ENCODE measurements at regions not wholly inside any gene's neighbourhood (a gene's known extent, or its start where the extent isn't known, plus 50 kb on each side); places are given as distances from the start of the nearest gene placed in this dataset.
"Not testable (repeated sequence)": the region's sequence is repeated elsewhere in the genome, so short reads cannot be mapped to it uniquely, and the experiment has no call there.

GRCh38 chr2:194100201-194100600 is 1556.8 kb upstream of the SLC39A10 start:
- FAIRE-seq: no peak
- DNase-seq (ENCODE audit: insufficient read length, low spot score): no peak

DNA sequence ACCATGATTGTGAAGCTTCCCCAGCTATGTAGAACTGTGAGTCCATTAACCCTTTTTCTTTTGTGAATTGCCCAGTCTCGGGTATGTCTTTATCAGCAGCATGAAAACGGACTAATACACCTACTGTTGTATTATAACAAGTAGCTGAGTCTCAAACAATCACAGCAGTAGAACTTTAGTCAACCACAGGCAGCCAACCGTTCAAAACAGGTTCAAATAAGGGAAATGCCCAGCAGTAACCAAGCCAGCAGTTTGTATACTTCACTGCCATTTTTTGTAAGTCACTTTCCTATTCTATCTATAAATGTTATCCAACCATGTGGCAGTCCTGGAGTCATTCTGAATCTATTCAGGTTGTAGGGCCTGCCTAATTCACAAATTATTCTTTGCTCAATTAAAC is 1560.6 kb upstream of the SLC39A10 start:
- DNase-seq (ENCODE audit: insufficient read length, low spot score) (no peak), FAIRE-seq (no peak)

DNA sequence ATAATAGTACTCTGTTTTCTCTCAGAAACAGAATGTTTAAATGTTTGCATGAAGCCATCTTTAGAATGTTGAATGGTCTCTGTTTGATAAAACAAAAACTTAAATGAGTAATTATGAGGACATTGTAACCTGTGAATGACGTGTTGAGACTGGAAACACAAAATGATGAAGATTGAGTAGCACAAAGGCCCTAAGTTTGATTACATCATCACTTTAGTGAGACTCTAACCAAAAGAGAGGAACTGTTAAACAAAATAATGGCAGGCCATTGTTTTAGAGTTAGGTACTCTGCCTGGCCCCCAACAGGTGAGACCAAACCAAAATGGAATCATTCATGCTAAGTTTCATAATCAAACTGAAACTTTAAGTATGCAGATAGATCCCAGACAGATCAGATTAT is 1561.7 kb upstream of the SLC39A10 start:
- FAIRE-seq (no peak), DNase-seq (ENCODE audit: insufficient read length, low spot score) (no peak)

- FAIRE-seq (no peak), DNase-seq (ENCODE audit: insufficient read length, low spot score) (no peak)
Observed at GRCh38 chr2:194090251-194090905, 1566.6 kb upstream of the SLC39A10 start.

GRCh38 chr2:194087089-194087958 is 1569.7 kb upstream of the SLC39A10 start:
- FAIRE-seq (no peak), DNase-seq (ENCODE audit: insufficient read length, low spot score) (no peak)

DNA sequence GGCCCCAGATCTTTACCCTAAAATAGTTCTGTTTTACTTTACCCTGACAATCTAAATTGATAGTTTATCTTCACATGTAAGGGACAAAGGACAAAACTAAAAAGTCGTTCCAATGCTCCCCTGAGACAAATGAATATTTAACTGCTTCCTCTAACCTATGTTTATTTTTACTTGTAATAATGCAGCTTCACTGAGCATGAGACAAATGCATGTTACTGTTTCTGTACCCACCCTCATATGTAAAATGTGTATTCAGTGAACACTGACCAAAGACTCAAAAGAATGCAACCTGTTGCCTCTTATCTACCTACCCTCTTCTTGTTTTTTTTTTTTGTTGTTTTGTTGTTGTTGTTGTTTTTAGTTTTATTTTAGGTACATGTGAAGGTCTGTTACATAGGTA is 1570.9 kb upstream of the SLC39A10 start:
- DNase-seq (ENCODE audit: insufficient read length, low spot score) (no peak), FAIRE-seq (no peak)

DNA sequence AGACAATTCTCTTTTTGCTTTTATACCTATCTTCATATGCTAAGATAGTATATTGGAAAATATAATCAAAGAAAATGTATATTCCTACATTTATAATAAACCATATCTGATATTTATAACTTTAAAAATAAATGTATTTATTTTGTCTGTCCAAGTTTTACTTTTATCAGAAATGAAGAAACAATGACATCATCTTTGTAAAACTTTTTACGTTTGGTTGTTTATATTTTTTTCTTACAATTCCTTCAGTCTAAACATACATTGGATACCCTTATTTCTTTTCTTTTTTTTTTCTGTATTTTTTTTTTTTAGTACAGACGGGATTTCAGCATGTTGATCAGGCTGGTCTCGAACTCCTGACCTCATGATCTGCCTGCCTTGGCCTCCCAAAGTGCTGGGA is 1577.0 kb upstream of the SLC39A10 start:
- no peak for DNase-seq (ENCODE audit: insufficient read length, low spot score)
- FAIRE-seq: no peak

DNA sequence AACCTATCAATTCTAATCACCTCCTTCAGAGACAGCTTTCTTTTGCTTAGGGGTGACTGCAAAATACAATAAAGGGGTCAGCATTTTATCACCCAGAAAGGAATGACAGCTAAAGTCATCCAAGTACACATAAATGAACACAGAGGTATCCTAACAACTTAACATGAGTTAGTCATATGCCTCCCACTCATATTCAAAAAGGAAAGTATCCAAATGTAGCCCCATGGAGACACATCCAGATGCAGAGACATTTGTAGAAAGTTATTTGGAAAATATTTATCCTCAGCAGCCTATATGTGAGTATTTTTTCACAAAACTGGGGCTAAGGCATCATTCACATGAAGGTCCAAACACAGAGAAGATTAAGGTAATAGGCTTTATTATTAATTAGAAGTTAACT is 1579.7 kb upstream of the SLC39A10 start:
- DNase-seq (ENCODE audit: insufficient read length, low spot score) (no peak), FAIRE-seq (no peak)

DNA sequence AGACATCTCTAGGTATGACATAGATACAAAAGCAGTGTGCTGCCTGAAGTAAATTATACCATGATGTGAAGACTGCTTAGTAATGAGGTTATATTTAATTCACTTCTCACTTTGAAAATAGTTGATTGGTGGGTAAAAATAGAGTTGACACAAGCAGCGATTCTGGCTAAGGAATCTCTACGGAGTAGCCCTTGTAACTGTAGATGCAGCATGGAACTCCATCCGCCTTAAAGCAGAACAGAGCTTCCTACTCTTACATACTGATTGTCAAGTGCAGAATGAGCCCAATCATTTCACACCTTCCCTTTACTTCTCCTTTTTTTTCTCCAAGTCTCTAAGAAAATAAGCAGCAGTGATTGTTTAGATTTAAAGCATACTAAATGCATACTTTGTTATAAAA is 1594.6 kb upstream of the SLC39A10 start:
- no peak for FAIRE-seq
- no peak for DNase-seq (ENCODE audit: insufficient read length, low spot score)

DNA sequence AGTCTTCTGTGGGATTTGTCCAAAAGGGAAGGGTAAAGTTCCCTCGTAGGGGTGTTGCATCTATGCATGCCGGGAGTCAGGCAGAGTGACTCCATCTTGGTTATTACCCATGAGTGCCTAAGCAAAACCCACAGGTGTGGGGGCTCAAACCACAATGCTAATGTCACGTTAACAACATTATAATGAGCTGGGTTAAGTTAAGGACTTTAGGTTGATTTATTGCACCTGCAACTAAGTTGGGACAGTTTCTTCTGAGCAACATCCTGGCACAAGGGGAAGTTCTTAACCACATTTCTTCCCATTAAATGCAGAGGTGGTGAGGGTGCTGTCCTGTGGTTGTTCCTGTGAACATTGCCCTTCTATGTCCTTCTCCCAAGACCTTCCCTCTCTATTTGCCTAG is 1596.8 kb upstream of the SLC39A10 start:
- DNase-seq (ENCODE audit: insufficient read length, low spot score) (no peak), FAIRE-seq (no peak)

DNA sequence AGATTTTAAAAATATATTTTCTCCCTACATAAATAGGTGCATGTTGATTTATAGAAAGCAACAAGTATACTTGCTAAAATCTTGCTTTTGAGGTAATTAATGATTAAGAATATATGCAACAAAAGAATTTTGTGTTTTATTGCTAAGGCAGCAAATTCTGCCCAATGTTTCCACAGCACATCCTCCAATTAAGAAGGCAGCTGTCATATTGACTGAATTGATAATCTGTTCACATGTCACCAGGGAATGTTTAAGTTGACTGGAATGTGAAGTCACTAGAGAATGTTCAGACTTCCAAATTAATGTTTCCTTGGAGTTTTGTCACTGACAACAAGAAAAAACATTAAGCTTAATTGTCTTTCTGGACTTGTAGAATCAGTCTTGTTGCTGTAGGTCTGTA is 1602.7 kb upstream of the SLC39A10 start:
- no peak for FAIRE-seq
- DNase-seq (ENCODE audit: insufficient read length, low spot score): no peak

GRCh38 chr2:194044321-194044720 is 1612.7 kb upstream of the SLC39A10 start:
- FAIRE-seq: no peak
- no peak for DNase-seq (ENCODE audit: insufficient read length, low spot score)

DNA sequence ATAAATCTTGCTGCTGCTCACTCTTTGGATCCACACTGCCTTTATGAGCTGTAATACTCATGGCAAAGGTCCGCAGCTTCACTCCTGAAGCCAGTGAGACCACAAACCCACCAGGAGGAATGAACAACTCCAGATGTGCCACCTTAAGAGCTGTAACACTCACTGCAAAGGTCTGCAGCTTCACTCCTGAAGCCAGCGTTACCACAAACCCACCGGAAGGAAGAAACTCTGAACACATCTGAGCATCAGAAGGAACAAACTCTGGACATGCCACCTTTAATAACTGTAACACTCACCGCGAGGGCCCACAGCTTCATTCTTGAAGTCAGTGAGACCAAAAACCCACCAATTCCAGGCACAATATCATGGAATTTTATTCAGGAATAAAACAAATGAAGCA is 1635.9 kb upstream of the SLC39A10 start:
- DNase-seq (ENCODE audit: insufficient read length, low spot score); FAIRE-seq: not testable (repeated sequence)

- no peak for DNase-seq (ENCODE audit: insufficient read length, low spot score)
- no peak for FAIRE-seq
Observed at GRCh38 chr2:194020155-194020554, 1636.9 kb upstream of the SLC39A10 start.

- DNase-seq (ENCODE audit: insufficient read length, low spot score) (no peak), FAIRE-seq (no peak)
Observed at GRCh38 chr2:194015751-194016150, 1641.3 kb upstream of the SLC39A10 start.

GRCh38 chr2:194014639-194015038 is 1642.4 kb upstream of the SLC39A10 start:
- no peak for FAIRE-seq
- DNase-seq (ENCODE audit: insufficient read length, low spot score): no peak

- FAIRE-seq: no peak
Observed at GRCh38 chr2:194004590-194005206, 1652.3 kb upstream of the SLC39A10 start.

GRCh38 chr2:194003911-194004310 is 1653.1 kb upstream of the SLC39A10 start:
- no peak for DNase-seq (ENCODE audit: insufficient read length, low spot score)
- no peak for FAIRE-seq

More at GRCh38 chr2:194004590-194005206, 1652.3 kb upstream of the SLC39A10 start:
- no peak for DNase-seq (ENCODE audit: insufficient read length, low spot score)

- DNase-seq (ENCODE audit: insufficient read length, low spot score): no peak
- FAIRE-seq: no peak
Observed at GRCh38 chr2:194002699-194003368, 1654.2 kb upstream of the SLC39A10 start.

DNA sequence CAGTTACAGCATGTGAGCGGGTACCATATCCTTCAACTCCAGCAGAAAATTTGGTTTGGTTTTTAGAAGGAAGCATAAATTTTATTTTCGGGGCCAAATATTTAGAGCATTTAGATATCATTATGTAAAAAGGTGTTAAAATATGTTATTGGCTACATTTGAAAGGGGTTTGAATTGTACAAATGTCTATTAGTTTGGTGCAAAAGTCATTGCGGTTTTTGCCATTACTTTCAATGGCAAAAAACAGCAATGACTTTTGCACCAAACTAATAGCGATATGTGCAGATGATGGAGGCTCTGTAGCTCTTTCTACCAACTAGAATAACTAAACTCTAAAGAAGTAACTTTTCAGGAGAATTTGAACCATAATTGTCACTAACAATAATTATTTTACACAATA is 1666.2 kb upstream of the SLC39A10 start:
- FAIRE-seq: no peak
- DNase-seq (ENCODE audit: insufficient read length, low spot score): no peak

DNA sequence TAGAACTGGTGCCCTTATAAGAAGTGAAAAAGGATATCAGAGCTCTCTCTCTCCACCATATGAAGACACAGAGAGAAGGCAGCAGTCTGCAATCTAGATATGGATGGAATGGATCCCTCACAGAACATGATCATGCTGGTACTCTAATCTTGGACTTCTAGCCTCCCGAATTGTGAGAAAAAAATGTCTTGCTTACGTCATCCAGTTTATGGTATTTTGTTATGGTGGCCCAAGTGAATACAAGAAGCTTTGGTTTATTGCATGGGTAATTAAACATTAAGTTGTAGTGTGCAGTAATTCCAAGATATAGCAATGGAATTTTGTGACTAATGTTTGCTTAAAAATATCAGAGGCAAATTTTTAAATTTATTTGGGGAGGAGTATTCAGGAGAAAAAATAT is 1667.4 kb upstream of the SLC39A10 start:
- FAIRE-seq (no peak), DNase-seq (ENCODE audit: insufficient read length, low spot score) (no peak)
